ES-I3 (cell line): ENCODE measurements at regions not wholly inside any gene's neighbourhood (a gene's known extent, or its start where the extent isn't known, plus 50 kb on each side); places are given as distances from the start of the nearest gene placed in this dataset.
"Not testable (repeated sequence)": the region's sequence is repeated elsewhere in the genome, so short reads cannot be mapped to it uniquely, and the experiment has no call there.

Experiments used
- H3K36me3 ChIP-seq: 2 replicates; pipeline ENCODE4 v1.6.1; 2013; ENCODE audit warnings: mild to moderate bottlenecking, low read length, control low read depth, moderate library complexity; ENCODE audit not compliant: insufficient read depth
- H3K4me1 ChIP-seq: 2 replicates; pipeline ENCODE4 v1.6.1; 2013; ENCODE audit warnings: mild to moderate bottlenecking, control low read depth, low read length; ENCODE audit not compliant: insufficient read depth
- H3K9ac ChIP-seq: 2 replicates; pipeline ENCODE4 v1.6.1; 2013; ENCODE audit warnings: low read depth, mild to moderate bottlenecking, low read length, moderate library complexity
- H3K9me3 ChIP-seq: 2 replicates; pipeline ENCODE4 v1.6.1; 2013; ENCODE audit warnings: mild to moderate bottlenecking, low read length, moderate library complexity; ENCODE audit not compliant: control insufficient read depth, insufficient read depth

DNA sequence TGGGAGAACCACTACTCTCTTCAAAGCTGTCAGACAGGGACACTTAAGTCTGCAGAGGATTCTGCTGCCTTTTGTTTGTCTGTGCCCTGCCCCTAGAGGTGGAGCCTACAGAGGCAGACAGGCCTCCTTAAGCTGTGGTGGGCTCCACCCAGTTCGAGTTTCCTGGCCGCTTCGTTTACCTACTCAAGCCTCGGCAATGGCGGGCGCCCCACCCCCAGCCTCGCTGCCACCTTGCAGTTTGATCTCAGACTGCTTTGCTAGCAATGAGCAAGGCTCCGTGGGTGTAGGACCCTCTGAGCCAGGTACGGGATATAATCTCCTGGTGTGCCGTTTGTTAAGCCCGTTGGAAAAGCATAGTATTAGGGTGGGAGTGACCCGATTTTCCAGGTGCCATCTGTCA is 267.9 kb upstream of the GRAMD2B start:
- H3K9ac ChIP-seq, H3K4me1 ChIP-seq, H3K36me3 ChIP-seq: not testable (repeated sequence)
- peaks cover 13% of the 10 kb centered on the region for H3K9me3 ChIP-seq

DNA sequence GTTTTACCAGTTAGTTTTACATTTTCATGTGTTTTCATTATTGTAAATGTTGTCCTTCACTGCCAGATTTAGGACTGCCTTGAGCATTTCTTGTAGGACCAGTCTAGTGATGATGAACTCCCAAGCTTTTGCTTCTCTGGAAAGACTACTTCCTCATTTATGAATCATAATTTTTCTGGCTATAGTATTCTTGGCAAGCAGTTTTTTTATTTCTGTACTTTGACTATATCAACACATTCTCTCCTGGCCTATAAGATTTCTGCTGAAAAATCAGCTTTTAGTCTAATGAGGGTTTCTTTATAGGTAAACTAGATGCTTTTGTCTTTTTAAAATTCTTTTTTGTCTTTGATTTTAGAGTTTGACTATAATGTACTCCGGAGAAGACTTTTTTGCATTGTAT is 256.8 kb upstream of the GRAMD2B start:
- Histone ChIP-seq H3K9me3 (no peaks in the 10 kb centered on the region; the same call in 1 of the 2 replicates), H3K9ac (no peak overlapping the region), H3K4me1 (no peaks in the 10 kb centered on the region), H3K36me3 (no peaks in the 10 kb centered on the region)

DNA sequence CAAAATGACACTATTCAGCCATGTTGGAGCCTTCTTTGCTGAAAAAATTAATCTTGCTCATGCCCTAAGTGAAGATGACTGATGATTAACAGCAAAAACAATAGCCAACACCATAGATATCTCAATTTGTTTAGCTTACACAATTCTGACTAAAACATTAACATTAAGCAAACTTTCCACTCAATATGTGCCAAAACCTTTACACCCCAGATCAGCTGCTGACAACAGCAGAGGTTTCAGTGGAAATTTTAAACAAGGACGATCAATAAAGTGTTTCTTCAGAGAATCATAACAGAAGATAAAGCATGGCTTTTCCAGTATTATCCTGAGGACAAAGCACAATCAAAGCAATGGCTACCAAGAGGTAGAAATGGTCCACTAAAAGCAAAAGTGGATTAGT is 254.4 kb upstream of the GRAMD2B start:
- H3K4me1 ChIP-seq = no peaks in the 10 kb centered on the region
- no peaks in the 10 kb centered on the region for H3K36me3 ChIP-seq
- no peak overlapping the region for H3K9ac ChIP-seq
- peaks cover 5% of the 10 kb centered on the region; the same call in 1 of the 2 replicates for H3K9me3 ChIP-seq

DNA sequence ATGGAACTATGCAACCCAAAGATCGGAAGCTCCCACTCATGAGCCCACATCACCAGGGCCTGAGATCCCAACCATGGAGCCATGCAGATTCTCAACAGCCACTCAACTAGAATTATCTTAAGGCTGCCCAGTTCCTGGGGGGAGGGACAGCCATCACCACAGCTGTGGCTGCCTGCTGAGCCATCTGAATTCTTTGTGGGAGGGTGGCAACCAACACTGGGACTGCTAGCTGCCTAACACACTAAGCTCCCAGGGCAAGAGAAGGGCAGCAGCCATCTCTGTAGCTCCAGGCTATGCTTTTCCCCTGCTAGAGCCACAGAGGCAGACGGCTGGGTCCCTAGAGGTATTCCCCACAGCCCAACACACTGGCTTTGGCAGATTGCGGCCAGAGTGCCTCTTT is 251.3 kb upstream of the GRAMD2B start:
- H3K36me3 ChIP-seq = no peaks in the 10 kb centered on the region
- H3K9me3 ChIP-seq = peaks cover 5% of the 10 kb centered on the region; the same call in 1 of the 2 replicates
- no peaks in the 10 kb centered on the region for H3K4me1 ChIP-seq
- no peak overlapping the region for H3K9ac ChIP-seq

DNA sequence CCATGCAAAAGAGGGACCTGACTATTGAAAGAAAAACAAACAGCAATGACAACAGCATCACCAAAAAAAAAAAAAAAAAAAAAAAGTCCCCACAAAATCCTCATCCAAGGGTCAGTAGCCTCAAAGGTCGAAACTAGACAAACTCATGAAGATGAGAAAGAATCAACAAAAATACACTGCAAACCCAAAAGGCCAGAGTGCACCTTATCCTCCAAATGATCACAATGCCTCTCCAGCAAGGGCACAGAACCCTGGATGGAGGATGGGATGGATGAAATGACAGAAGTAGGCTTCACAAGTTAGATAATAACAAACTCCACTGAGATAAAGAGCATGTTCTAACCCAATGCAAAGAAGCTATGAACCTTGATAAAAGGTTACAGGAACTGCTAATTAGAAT is 250.4 kb upstream of the GRAMD2B start:
- peaks cover 5% of the 10 kb centered on the region; the same call in 1 of the 2 replicates for H3K9me3 ChIP-seq
- no peak overlapping the region for H3K9ac ChIP-seq
- H3K36me3 ChIP-seq = no peaks in the 10 kb centered on the region
- no peaks in the 10 kb centered on the region for H3K4me1 ChIP-seq

DNA sequence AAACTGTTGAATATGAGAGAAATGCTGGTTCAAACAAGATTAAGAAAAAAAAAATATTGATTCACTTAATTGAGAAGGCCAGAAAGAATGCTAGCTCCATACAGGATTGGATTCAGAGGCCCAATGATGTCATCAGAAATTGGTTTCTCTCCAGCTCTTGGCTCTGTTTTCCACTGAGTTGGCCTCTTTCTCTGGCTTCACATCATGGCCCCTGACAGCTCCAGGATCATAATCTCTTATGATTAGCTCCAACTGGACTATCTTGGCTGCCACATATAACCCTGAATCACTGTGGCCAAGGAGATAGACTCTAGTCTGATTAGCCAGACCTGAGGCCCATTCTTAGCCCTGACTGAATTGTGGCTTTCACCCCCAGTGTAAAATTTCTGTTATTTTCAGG is 244.7 kb upstream of the GRAMD2B start:
- no peaks in the 10 kb centered on the region for H3K9me3 ChIP-seq
- no peaks in the 10 kb centered on the region for H3K4me1 ChIP-seq
- H3K9ac ChIP-seq = no peak overlapping the region
- no peaks in the 10 kb centered on the region for H3K36me3 ChIP-seq

DNA sequence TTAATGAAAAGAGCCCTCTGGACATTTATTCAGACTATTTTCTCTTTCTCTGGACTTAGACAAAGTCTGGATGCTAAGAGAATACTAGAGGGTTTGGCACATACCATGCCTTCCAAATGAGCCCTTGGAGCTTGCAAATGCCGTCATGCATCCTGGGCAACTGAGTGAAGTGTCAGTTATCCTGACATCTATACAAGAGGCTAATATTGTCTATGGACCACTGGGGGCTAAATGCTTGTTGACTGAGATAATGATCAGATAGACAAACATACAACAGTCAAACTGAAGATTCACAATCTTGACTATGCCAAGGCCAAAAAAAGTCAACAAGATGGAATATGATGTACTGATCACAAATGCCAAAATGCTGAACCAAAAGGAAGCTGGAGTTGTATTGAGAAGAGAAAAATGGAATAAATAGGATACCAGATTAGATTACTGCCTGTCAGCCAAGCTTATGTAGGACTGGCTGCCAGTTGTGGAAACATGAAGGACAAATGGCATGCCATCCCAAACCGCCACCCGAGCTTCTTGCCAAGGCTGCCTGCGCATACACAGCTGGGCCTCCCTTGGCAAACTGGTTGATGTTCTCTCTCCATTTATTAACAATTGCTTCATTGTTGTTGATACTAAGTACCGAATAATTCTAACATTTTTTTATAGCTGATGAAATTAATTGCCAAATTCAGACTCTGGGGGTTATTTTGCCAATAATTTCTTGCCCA is 240.1 kb upstream of the GRAMD2B start:
- H3K9me3 ChIP-seq = no peaks in the 10 kb centered on the region
- no peaks in the 10 kb centered on the region for H3K36me3 ChIP-seq
- H3K4me1 ChIP-seq = no peaks in the 10 kb centered on the region
- no peak overlapping the region for H3K9ac ChIP-seq

DNA sequence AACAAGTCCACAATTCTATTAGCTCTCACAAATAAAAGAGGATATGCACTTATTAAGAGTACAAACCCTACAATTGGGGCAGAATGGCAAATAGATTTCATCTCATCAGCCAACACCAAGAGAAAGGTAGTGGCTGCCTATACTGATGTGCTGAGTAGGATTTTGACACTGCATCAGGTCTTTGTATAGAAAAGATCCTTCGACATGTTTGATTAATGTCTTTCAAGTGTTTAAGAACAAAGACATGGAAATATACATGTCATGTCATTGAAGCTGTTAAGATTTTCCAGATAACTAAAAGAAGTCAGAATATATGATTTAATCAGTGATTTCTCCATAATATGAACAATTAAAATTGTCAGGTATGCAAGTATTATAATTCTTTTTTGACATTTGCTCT is 238.7 kb upstream of the GRAMD2B start:
- peaks cover 12% of the 10 kb centered on the region for H3K4me1 ChIP-seq
- no peaks in the 10 kb centered on the region for H3K36me3 ChIP-seq
- H3K9ac ChIP-seq = no peak overlapping the region
- no peaks in the 10 kb centered on the region for H3K9me3 ChIP-seq

DNA sequence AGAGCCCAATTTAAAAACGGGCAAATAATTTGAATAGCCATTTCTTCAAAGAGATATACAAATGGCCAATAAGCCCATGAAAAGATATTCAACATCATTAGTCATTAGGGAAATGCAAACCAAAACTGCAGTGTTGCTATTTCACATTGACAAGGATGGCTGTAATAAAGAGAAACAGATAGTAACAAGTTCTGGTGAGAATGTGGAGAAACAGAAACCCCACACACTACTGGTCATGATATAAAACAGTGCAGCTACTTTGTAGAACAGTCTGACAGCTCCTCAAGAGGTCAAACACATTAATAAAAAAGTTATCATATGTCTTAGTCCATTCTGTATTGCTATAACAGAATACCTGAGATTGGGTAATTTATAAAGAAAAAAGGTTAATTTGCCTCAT is 237.0 kb upstream of the GRAMD2B start:
- Histone ChIP-seq H3K4me1 (peaks cover 22% of the 10 kb centered on the region), H3K36me3 (no peaks in the 10 kb centered on the region), H3K9ac (no peak overlapping the region), H3K9me3 (no peaks in the 10 kb centered on the region)

DNA sequence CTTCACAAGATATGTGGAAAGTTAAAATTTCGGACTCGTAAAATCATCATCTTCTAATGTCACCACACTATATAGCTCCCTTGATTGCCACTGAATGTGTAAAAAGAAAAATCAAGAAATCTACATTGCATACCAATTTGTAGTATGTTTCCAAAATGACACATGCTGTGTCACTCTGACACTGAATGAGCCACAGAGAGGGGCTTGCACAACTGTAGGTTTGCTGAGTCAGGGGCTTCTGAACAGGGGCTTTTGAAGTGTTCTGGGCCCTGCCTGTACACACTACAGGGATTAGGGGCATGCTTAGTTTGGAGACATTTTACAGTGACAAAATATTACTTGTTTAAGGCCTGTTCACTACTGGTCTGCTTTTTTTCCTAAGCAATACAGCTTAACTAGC is 234.4 kb upstream of the GRAMD2B start:
- Histone ChIP-seq H3K36me3 (no peaks in the 10 kb centered on the region), H3K9ac (no peak overlapping the region), H3K4me1 (peaks cover 22% of the 10 kb centered on the region), H3K9me3 (no peaks in the 10 kb centered on the region)

DNA sequence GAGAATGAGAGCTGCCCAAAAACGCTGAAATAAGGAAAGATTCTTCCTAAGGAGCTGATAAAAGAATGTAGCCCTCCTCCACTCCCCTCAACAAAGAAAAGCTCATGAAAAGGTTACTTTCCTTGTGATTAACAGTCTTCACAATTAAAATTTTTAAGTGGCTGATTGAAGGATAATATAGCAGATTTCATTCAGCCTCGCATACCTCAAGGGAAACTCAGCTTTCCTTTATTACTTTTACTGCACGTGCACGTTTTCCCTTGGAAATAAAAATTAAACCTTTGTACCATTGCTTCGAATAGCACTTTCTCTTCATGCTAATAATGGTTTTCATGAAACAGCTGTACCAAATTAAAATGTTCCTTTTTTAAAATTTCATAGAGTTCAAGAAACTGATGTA is 234.0 kb upstream of the GRAMD2B start:
- peaks cover 22% of the 10 kb centered on the region for H3K4me1 ChIP-seq
- H3K36me3 ChIP-seq = no peaks in the 10 kb centered on the region
- H3K9me3 ChIP-seq = no peaks in the 10 kb centered on the region
- no peak overlapping the region for H3K9ac ChIP-seq

DNA sequence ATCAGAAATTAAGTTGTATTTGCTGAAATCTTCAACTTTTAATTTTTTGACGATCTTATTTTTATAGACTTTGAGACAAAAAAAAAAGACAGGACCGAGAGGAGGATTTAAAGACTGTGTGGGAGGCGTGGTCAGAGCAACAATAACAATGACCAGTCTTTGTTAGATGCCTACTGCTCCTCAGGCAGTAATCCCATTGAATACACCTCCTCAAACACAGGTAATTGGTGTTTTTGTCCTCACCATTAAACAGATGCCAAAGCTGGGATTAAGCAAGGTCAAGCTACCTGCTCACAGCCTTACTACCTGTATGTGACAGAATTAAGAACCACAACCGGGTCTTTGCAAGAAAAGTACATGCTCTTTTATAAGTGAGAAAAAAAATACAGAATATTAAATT is 233.3 kb upstream of the GRAMD2B start:
- H3K36me3 ChIP-seq = no peaks in the 10 kb centered on the region
- no peak overlapping the region for H3K9ac ChIP-seq
- no peaks in the 10 kb centered on the region for H3K9me3 ChIP-seq
- peaks cover 22% of the 10 kb centered on the region for H3K4me1 ChIP-seq

DNA sequence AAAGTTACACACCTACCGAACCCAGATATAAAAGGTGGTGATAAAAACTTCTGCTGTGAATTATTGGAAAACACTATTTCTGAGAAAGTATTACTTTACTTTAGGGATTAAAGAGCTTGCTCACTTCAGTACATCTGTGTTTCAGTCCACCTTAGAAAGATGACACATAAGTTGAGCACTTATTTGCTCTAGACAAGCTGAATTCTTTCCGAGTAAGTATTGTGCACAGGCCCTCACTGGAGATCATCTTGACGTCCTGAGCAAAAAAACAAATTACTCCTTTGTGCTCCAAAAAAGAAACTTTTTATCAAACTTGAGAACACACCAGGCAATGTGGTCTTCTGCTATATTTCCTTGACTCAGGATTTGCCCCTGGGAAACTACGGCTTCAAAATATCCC is 231.0 kb upstream of the GRAMD2B start:
- Histone ChIP-seq H3K9me3 (no peaks in the 10 kb centered on the region), H3K36me3 (no peaks in the 10 kb centered on the region), H3K4me1 (peaks cover 22% of the 10 kb centered on the region), H3K9ac (no peak overlapping the region)

DNA sequence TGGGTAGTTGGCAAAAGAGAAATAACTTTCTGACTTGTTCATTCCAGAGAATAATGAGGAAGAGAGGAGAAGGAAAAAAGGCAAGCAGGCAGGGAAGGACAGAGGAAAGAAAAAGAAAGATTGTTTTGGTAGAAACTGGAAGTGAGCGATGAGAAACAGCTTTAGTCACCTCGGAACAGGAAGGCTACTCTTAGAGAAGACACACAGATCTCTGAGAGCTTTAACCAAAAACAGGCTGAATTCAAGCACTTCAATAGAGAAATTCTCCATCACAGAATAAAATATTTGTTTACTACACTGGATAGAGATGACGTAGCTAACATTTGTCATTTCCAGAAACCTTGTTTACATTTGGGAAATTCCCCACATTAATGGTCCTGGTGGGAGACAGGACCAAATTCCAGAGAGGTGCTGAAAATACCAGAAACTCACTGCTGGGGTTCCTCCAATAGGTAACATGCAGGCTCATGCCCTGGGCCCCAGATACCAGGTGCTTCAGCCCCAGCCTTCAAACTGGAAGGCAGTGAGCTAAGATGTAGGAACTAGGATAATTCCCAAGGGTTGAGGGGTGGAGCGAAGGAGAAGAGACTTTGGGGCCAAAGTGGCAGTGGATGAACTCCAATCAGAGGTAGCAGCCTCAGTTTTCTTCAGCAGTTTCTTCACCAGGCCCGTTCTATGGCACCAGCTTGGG is 227.7 kb upstream of the GRAMD2B start:
- Histone ChIP-seq H3K9ac (no peak overlapping the region), H3K9me3 (no peaks in the 10 kb centered on the region), H3K36me3 (no peaks in the 10 kb centered on the region), H3K4me1 (no peaks in the 10 kb centered on the region)

DNA sequence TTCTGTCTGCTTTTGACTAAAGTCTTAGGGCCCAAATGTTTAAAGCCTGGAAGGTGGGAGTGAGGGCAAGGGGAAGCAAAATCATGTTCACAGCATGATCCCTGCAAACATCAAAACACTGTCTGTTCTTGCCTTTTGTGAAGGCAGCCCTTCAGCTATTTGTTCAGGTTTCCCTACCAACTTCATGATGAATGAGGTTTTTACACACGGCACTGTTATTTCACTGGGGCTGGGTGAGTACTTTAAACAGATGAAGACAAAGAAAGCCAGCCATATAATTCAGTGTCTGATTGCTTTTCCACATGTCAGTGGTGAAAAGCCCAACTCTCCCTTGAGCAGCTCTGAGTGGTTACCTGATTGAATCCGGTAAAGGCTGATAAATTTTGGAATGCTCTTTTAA is 224.7 kb upstream of the GRAMD2B start:
- no peak overlapping the region for H3K9ac ChIP-seq
- no peaks in the 10 kb centered on the region for H3K36me3 ChIP-seq
- H3K4me1 ChIP-seq = no peaks in the 10 kb centered on the region

More for the DNA sequence above, 224.7 kb upstream of the GRAMD2B start:
- H3K9me3 ChIP-seq = no peaks in the 10 kb centered on the region; the same call in 1 of the 2 replicates
